GM18498 (cell line): ENCODE measurements at regions not wholly inside any gene's neighbourhood (a gene's known extent, or its start where the extent isn't known, plus 50 kb on each side); places are given as distances from the start of the nearest gene placed in this dataset.
A peak's percentile ranks its signal among the peaks of the same experiment; 100 is the strongest.

Experiments used
- ATAC-seq: cut with Tn5 transposase; IDR thresholded peaks from one replicate; pipeline ENCODE4 v1.9.1; 2021; ENCODE audit warnings: mild to moderate bottlenecking, moderate library complexity; ENCODE audit not compliant: unreplicated experiment

GRCh38 chr20:39800548-39800947 lies 838.4 kb downstream of the DHX35 start:
- ATAC-seq: peak; percentile 50

- ATAC-seq: peak; percentile 87
Measured at GRCh38 chr20:39800111-39800510, 838.0 kb downstream of the DHX35 start.

GRCh38 chr20:39799366-39799965 lies 837.3 kb downstream of the DHX35 start:
- ATAC-seq: peak; percentile 43

GRCh38 chr20:39795401-39796272 lies 833.5 kb downstream of the DHX35 start:
- ATAC-seq: no peak

GRCh38 chr20:39792334-39792733 lies 830.2 kb downstream of the DHX35 start:
- ATAC-seq: no peak

GRCh38 chr20:39789411-39789810 lies 827.3 kb downstream of the DHX35 start:
- peak; percentile 78 for ATAC-seq

- no peak for ATAC-seq
Measured at GRCh38 chr20:39785252-39785917, 823.2 kb downstream of the DHX35 start.

- ATAC-seq: no peak
Measured at GRCh38 chr20:39784693-39785092, 822.5 kb downstream of the DHX35 start.

GRCh38 chr20:39778847-39779604 lies 816.9 kb downstream of the DHX35 start:
- no peak for ATAC-seq

GRCh38 chr20:39778431-39778830 lies 816.3 kb downstream of the DHX35 start:
- ATAC-seq: no peak

- ATAC-seq: no peak
Measured at GRCh38 chr20:39777610-39778009, 815.5 kb downstream of the DHX35 start.

- ATAC-seq: no peak
Measured at GRCh38 chr20:39775110-39775509, 813.0 kb downstream of the DHX35 start.

- ATAC-seq: no peak
Measured at GRCh38 chr20:39773380-39774000, 811.3 kb downstream of the DHX35 start.

- no peak for ATAC-seq
Measured at GRCh38 chr20:39767352-39767751, 805.2 kb downstream of the DHX35 start.

GRCh38 chr20:39766333-39766732 lies 804.2 kb downstream of the DHX35 start:
- ATAC-seq: no peak

GRCh38 chr20:39762716-39763115 lies 800.6 kb downstream of the DHX35 start:
- ATAC-seq: no peak

GRCh38 chr20:39758876-39759275 lies 796.7 kb downstream of the DHX35 start:
- no peak for ATAC-seq

- ATAC-seq: no peak
Measured at GRCh38 chr20:39756828-39757227, 794.7 kb downstream of the DHX35 start.

GRCh38 chr20:39756369-39756768 lies 794.2 kb downstream of the DHX35 start:
- ATAC-seq: no peak

GRCh38 chr20:39752262-39752876 lies 790.2 kb downstream of the DHX35 start:
- ATAC-seq: no peak
